ENCODE measurements at regions not wholly inside any gene's neighbourhood (a gene's known extent, or its start where the extent isn't known, plus 50 kb on each side); places are given as distances from the start of the nearest gene placed in this dataset.
"Not testable (repeated sequence)": the region's sequence is repeated elsewhere in the genome, so short reads cannot be mapped to it uniquely, and the experiment has no call there.

- H3K27ac ChIP-seq (replicated peaks; ENCODE audit: low read length): no peak overlapping the region
- no peaks in the 10 kb centered on the region for H3K4me1 ChIP-seq (ENCODE audit: control insufficient read depth in 2 of 2, insufficient read depth in 1 of 2, low read depth in 1 of 2, low read length in 2 of 2)
- no peak overlapping the region for H4K8ac ChIP-seq (ENCODE audit: low read depth, low read length)
- H3K27me3 ChIP-seq (ENCODE audit: control insufficient read depth in 3 of 3, insufficient read depth in 3 of 3, low read depth in 1 of 3, low read length in 3 of 3): no peaks in the 10 kb centered on the region
- H4K91ac ChIP-seq (ENCODE audit: low read depth, low read length, poor library complexity): no peak overlapping the region
- no peaks in the 10 kb centered on the region for H3K79me1 ChIP-seq (ENCODE audit: low read depth, low read length)
- H3K4me3 ChIP-seq (ENCODE audit: low read length in 2 of 2): no peak overlapping the region
- no peak overlapping the region for H2BK12ac ChIP-seq (ENCODE audit: low read length)
- no peaks in the 10 kb centered on the region for H3K9me3 ChIP-seq (replicated peaks in 1 of 2; ENCODE audit: control insufficient read depth in 2 of 2, insufficient read depth in 1 of 2, low read depth in 1 of 2, low read length in 2 of 2)
- H3K4ac ChIP-seq (ENCODE audit: low read length): no peak overlapping the region
- no peak overlapping the region for H3K18ac ChIP-seq (ENCODE audit: low read length)
- no peak overlapping the region for H2BK15ac ChIP-seq (ENCODE audit: low read length)
- no peak overlapping the region for H3K14ac ChIP-seq (ENCODE audit: low read length)
- H3K4me2 ChIP-seq (ENCODE audit: insufficient read depth, low read length, poor library complexity, severe bottlenecking): no peak overlapping the region
- DNase-seq (ENCODE audit: low spot score): no peak
- H3K9ac ChIP-seq (ENCODE audit: low read depth, low read length, poor library complexity): no peak overlapping the region
- H2BK5ac ChIP-seq (ENCODE audit: low read length): no peak overlapping the region
- H3K23ac ChIP-seq (ENCODE audit: low read depth, low read length, poor library complexity): no peak overlapping the region
- no peaks in the 10 kb centered on the region for H3K36me3 ChIP-seq (replicated peaks in 1 of 2; ENCODE audit: control insufficient read depth in 2 of 2, insufficient read depth in 2 of 2, low read length in 2 of 2)
- WGBS, 2 donors (ENCODE audit: extremely low coverage in 2 of 2, insufficient read length in 2 of 2, insufficient replicate concordance in 1 of 2): no CpG with 5 or more reads among the region's 5 CpGs
- peak overlapping the region; percentile 18 for H2AFZ ChIP-seq (ENCODE audit: low read length)
- H2BK120ac ChIP-seq (ENCODE audit: low read depth, low read length): no peak overlapping the region
- H2AK5ac ChIP-seq (ENCODE audit: low read depth, low read length): no peak overlapping the region
These were observed 132.4 kb downstream of the CHD9NB start for GRCh38 chr16:52920331-52920730.

GRCh38 chr16:52914428-52914827 lies 138.3 kb downstream of the CHD9NB start:
- Histone ChIP-seq H3K27me3 (ENCODE audit: control insufficient read depth in 3 of 3, insufficient read depth in 3 of 3, low read depth in 1 of 3, low read length in 3 of 3) (no peaks in the 10 kb centered on the region), H2BK120ac (ENCODE audit: low read depth, low read length) (no peak overlapping the region), H3K4me1 (ENCODE audit: control insufficient read depth in 2 of 2, insufficient read depth in 1 of 2, low read depth in 1 of 2, low read length in 2 of 2) (no peaks in the 10 kb centered on the region), H4K8ac (ENCODE audit: low read depth, low read length) (no peak overlapping the region), H3K4ac (ENCODE audit: low read length) (no peak overlapping the region), H3K9ac (ENCODE audit: low read depth, low read length, poor library complexity) (no peak overlapping the region), H3K9me3 (replicated peaks in 1 of 2; ENCODE audit: control insufficient read depth in 2 of 2, insufficient read depth in 1 of 2, low read depth in 1 of 2, low read length in 2 of 2) (no peaks in the 10 kb centered on the region), H3K4me3 (ENCODE audit: low read length in 2 of 2) (no peak overlapping the region), H3K4me2 (ENCODE audit: insufficient read depth, low read length, poor library complexity, severe bottlenecking) (no peak overlapping the region), H2BK15ac (ENCODE audit: low read length) (no peak overlapping the region), H4K91ac (ENCODE audit: low read depth, low read length, poor library complexity) (no peak overlapping the region), H3K79me1 (ENCODE audit: low read depth, low read length) (no peaks in the 10 kb centered on the region), H3K23ac (ENCODE audit: low read depth, low read length, poor library complexity) (no peak overlapping the region), H2AFZ (ENCODE audit: low read length) (no peak overlapping the region), H3K14ac (ENCODE audit: low read length) (no peak overlapping the region), H3K36me3 (replicated peaks in 1 of 2; ENCODE audit: control insufficient read depth in 2 of 2, insufficient read depth in 2 of 2, low read length in 2 of 2) (no peaks in the 10 kb centered on the region), H3K18ac (ENCODE audit: low read length) (no peak overlapping the region), H2BK12ac (ENCODE audit: low read length) (no peak overlapping the region), H2AK5ac (ENCODE audit: low read depth, low read length) (no peak overlapping the region), H2BK5ac (ENCODE audit: low read length) (no peak overlapping the region), H3K27ac (replicated peaks; ENCODE audit: low read length) (no peak overlapping the region)
- WGBS, 2 donors (ENCODE audit: extremely low coverage in 2 of 2, insufficient read length in 2 of 2, insufficient replicate concordance in 1 of 2): no CpG with 5 or more reads among the region's 2 CpGs
- no peak for DNase-seq (ENCODE audit: low spot score)

GRCh38 chr16:52912565-52913173 lies 140.0 kb downstream of the CHD9NB start:
- H3K4me3 ChIP-seq (ENCODE audit: low read length in 2 of 2): no peak overlapping the region
- no peaks in the 10 kb centered on the region for H3K79me1 ChIP-seq (ENCODE audit: low read depth, low read length)
- H2BK15ac ChIP-seq (ENCODE audit: low read length): no peak overlapping the region
- H3K18ac ChIP-seq (ENCODE audit: low read length): no peak overlapping the region
- WGBS, 2 donors (ENCODE audit: extremely low coverage in 2 of 2, insufficient read length in 2 of 2, insufficient replicate concordance in 1 of 2): no CpG with 5 or more reads among the region's 7 CpGs
- no peak overlapping the region for H4K91ac ChIP-seq (ENCODE audit: low read depth, low read length, poor library complexity)
- no peak overlapping the region for H3K4me2 ChIP-seq (ENCODE audit: insufficient read depth, low read length, poor library complexity, severe bottlenecking)
- peak; percentile 66 for DNase-seq (ENCODE audit: low spot score)
- H3K27ac ChIP-seq (replicated peaks; ENCODE audit: low read length): no peak overlapping the region
- no peak overlapping the region for H3K23ac ChIP-seq (ENCODE audit: low read depth, low read length, poor library complexity)
- H2AFZ ChIP-seq (ENCODE audit: low read length): peak overlapping the region; percentile 50
- no peak overlapping the region for H2BK12ac ChIP-seq (ENCODE audit: low read length)
- no peaks in the 10 kb centered on the region for H3K36me3 ChIP-seq (replicated peaks in 1 of 2; ENCODE audit: control insufficient read depth in 2 of 2, insufficient read depth in 2 of 2, low read length in 2 of 2)
- H3K27me3 ChIP-seq (ENCODE audit: control insufficient read depth in 3 of 3, insufficient read depth in 3 of 3, low read depth in 1 of 3, low read length in 3 of 3): no peaks in the 10 kb centered on the region
- no peak overlapping the region for H3K14ac ChIP-seq (ENCODE audit: low read length)
- H3K9me3 ChIP-seq (replicated peaks in 1 of 2; ENCODE audit: control insufficient read depth in 2 of 2, insufficient read depth in 1 of 2, low read depth in 1 of 2, low read length in 2 of 2): no peaks in the 10 kb centered on the region
- H2BK5ac ChIP-seq (ENCODE audit: low read length): no peak overlapping the region
- H2BK120ac ChIP-seq (ENCODE audit: low read depth, low read length): no peak overlapping the region
- H4K8ac ChIP-seq (ENCODE audit: low read depth, low read length): no peak overlapping the region
- no peak overlapping the region for H2AK5ac ChIP-seq (ENCODE audit: low read depth, low read length)
- H3K9ac ChIP-seq (ENCODE audit: low read depth, low read length, poor library complexity): no peak overlapping the region
- H3K4ac ChIP-seq (ENCODE audit: low read length): no peak overlapping the region
- H3K4me1 ChIP-seq (ENCODE audit: control insufficient read depth in 2 of 2, insufficient read depth in 1 of 2, low read depth in 1 of 2, low read length in 2 of 2): no peaks in the 10 kb centered on the region

- not testable (repeated sequence) for H3K18ac ChIP-seq (ENCODE audit: low read length); H3K36me3 ChIP-seq (replicated peaks in 1 of 2; ENCODE audit: control insufficient read depth in 2 of 2, insufficient read depth in 2 of 2, low read length in 2 of 2); H3K4me1 ChIP-seq (ENCODE audit: control insufficient read depth in 2 of 2, insufficient read depth in 1 of 2, low read depth in 1 of 2, low read length in 2 of 2); H3K4me3 ChIP-seq (ENCODE audit: low read length in 2 of 2); H2AFZ ChIP-seq (ENCODE audit: low read length); H3K27ac ChIP-seq (replicated peaks; ENCODE audit: low read length); H3K9ac ChIP-seq (ENCODE audit: low read depth, low read length, poor library complexity); H3K4ac ChIP-seq (ENCODE audit: low read length); DNase-seq (ENCODE audit: low spot score); H3K9me3 ChIP-seq (replicated peaks in 1 of 2; ENCODE audit: control insufficient read depth in 2 of 2, insufficient read depth in 1 of 2, low read depth in 1 of 2, low read length in 2 of 2); H2BK5ac ChIP-seq (ENCODE audit: low read length); H2BK15ac ChIP-seq (ENCODE audit: low read length); H4K91ac ChIP-seq (ENCODE audit: low read depth, low read length, poor library complexity); H3K14ac ChIP-seq (ENCODE audit: low read length); H2BK120ac ChIP-seq (ENCODE audit: low read depth, low read length); H3K23ac ChIP-seq (ENCODE audit: low read depth, low read length, poor library complexity); H3K79me1 ChIP-seq (ENCODE audit: low read depth, low read length); H3K27me3 ChIP-seq (ENCODE audit: control insufficient read depth in 3 of 3, insufficient read depth in 3 of 3, low read depth in 1 of 3, low read length in 3 of 3); H2AK5ac ChIP-seq (ENCODE audit: low read depth, low read length); H4K8ac ChIP-seq (ENCODE audit: low read depth, low read length); H3K4me2 ChIP-seq (ENCODE audit: insufficient read depth, low read length, poor library complexity, severe bottlenecking); H2BK12ac ChIP-seq (ENCODE audit: low read length)
- no CpG with 5 or more reads among the region's 6 CpGs for WGBS, 2 donors (ENCODE audit: extremely low coverage in 2 of 2, insufficient read length in 2 of 2, insufficient replicate concordance in 1 of 2)
These were observed 144.6 kb downstream of the CHD9NB start for GRCh38 chr16:52908057-52908456.

Measured in neuronal stem cell (in vitro differentiated cells).